Fibroblast of mammary gland (primary cell): ENCODE measurements at regions not wholly inside any gene's neighbourhood (a gene's known extent, or its start where the extent isn't known, plus 50 kb on each side); places are given as distances from the start of the nearest gene placed in this dataset.

Experiments
- DNase-seq: peaks from one replicate; pipeline ENCODE4 v3.0.0-alpha.2; 2010; ENCODE audit warnings: low read depth
- H3K4me3 ChIP-seq: 2 replicates; pipeline ENCODE4 v1.5.1; 2011; ENCODE audit warnings: low read depth, mild to moderate bottlenecking, low read length, moderate library complexity; ENCODE audit not compliant: control insufficient read depth
- TF ChIP-seq, protein P1 (sequence below): conservative IDR thresholded peaks from 2 replicates; pipeline ENCODE4 v1.5.1; 2011; ENCODE audit warnings: low read depth, low read length, inconsistent platforms; ENCODE audit not compliant: control insufficient read depth, insufficient read depth

GRCh38 chr6:132974122-132974521 lies 159.8 kb downstream of the RPS12 start:
- TF ChIP-seq, protein P1, sequence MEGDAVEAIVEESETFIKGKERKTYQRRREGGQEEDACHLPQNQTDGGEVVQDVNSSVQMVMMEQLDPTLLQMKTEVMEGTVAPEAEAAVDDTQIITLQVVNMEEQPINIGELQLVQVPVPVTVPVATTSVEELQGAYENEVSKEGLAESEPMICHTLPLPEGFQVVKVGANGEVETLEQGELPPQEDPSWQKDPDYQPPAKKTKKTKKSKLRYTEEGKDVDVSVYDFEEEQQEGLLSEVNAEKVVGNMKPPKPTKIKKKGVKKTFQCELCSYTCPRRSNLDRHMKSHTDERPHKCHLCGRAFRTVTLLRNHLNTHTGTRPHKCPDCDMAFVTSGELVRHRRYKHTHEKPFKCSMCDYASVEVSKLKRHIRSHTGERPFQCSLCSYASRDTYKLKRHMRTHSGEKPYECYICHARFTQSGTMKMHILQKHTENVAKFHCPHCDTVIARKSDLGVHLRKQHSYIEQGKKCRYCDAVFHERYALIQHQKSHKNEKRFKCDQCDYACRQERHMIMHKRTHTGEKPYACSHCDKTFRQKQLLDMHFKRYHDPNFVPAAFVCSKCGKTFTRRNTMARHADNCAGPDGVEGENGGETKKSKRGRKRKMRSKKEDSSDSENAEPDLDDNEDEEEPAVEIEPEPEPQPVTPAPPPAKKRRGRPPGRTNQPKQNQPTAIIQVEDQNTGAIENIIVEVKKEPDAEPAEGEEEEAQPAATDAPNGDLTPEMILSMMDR: no peak
- no peak overlapping the region for H3K4me3 ChIP-seq

GRCh38 chr6:132977413-132977812 lies 163.0 kb downstream of the RPS12 start:
- no peak overlapping the region for H3K4me3 ChIP-seq
- DNase-seq: no peak
- TF ChIP-seq, protein P1: no peak

More at GRCh38 chr6:132974122-132974521, 159.8 kb downstream of the RPS12 start:
- DNase-seq: no peak

DNA sequence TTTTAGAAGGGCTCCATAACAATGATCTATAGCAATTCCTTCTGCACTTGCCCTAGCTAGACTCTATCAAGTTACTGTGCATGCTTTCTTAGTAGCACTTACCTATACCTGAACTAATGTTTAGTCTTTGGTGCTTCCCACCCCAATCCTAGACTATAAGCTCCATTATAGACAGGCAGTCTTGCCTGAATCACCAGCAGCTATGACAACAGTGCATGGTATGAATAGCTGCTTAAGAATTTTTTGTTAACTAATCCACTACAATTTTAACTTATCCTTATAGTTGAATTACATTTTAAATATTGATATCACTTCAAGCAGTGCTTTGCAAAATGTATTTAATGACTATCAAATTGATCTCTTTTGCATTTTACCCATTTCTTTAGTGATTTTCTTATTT lies 164.3 kb downstream of the RPS12 start:
- DNase-seq: no peak
- no peak overlapping the region for H3K4me3 ChIP-seq
- TF ChIP-seq, protein P1: no peak

DNA sequence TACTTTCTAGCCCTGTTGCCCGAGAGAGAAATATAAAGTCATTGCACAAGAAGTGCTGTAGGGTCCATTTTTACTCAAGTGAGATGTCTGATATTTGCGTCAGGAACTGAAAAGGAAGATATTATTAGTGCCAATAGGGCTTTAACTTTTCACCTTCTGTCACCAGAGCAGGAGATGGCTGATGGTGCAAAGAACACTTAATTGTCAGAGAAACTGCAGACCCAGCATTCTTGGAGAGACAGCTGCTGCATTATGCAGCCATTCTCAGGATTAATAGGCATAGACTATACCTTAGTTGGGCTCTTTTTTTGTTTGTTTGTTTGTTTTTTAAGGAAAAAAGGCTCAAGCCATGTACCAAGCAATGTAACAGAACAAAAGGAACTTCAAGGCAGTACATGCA lies 179.4 kb downstream of the RPS12 start:
- H3K4me3 ChIP-seq: no peak overlapping the region
- DNase-seq: no peak
- TF ChIP-seq, protein P1: no peak

DNA sequence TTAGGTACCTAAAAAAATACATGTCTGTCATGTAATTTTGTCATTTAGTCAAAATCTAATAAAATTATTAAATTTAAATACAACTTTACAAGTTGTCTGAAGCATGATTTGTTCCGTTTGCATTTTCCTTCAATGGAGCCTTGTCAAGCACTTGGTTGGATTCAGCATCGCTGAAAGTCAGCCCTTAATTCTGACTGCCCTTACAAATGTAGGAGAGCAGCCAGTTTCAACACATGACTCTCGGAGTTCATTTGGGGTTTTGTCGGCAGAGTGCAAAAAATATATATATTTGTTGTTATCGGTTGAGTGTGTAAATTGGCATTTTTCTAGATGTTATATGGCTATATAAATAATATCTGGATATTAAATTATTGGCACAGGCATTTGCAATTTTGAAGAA lies 180.6 kb downstream of the RPS12 start:
- TF ChIP-seq, protein P1: no peak
- H3K4me3 ChIP-seq: no peak overlapping the region
- no peak for DNase-seq

DNA sequence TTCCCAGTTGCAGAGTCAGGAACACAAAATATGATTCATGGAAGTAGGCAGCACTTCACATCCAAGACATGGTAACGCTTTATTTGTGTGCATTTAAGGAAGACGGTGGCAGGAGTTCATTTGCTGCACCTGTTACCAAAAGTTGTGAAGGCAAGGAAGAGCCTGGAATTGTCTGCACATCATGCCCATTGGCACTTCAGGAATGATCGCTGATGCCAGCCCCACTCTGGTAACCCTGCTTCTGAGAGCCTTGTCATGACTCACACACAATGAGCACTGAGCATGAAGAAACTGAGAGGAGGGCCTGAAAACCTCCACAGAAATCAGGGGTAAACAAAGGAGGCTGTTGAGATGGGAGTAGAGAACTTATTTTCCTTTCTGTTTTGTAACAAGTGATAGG lies 181.1 kb downstream of the RPS12 start:
- H3K4me3 ChIP-seq: no peak overlapping the region
- TF ChIP-seq, protein P1: no peak
- no peak for DNase-seq

GRCh38 chr6:132998418-132998817 lies 184.0 kb downstream of the RPS12 start:
- no peak overlapping the region for H3K4me3 ChIP-seq
- no peak for DNase-seq
- TF ChIP-seq, protein P1: no peak
